ENCODE measurements at regions not wholly inside any gene's neighbourhood (a gene's known extent, or its start where the extent isn't known, plus 50 kb on each side); places are given as distances from the start of the nearest gene placed in this dataset.
A peak's percentile ranks its signal among the peaks of the same experiment; 100 is the strongest.

GRCh38 chr13:74633734-74634133 is 499.5 kb upstream of the KLF12 start:
- ChIA-PET CTCF (no interaction called here), POLR2A (no interaction called here)
- H3K4me3 ChIP-seq (ENCODE audit: low read depth, low read length) = no peak overlapping the region
- no peak for DNase-seq (ENCODE audit: low read depth, low spot score)
- TF ChIP-seq CTCF (IDR thresholded peaks at IDR 0.05; ENCODE audit: insufficient read depth, low read length, missing control alignments) = no peak

DNA sequence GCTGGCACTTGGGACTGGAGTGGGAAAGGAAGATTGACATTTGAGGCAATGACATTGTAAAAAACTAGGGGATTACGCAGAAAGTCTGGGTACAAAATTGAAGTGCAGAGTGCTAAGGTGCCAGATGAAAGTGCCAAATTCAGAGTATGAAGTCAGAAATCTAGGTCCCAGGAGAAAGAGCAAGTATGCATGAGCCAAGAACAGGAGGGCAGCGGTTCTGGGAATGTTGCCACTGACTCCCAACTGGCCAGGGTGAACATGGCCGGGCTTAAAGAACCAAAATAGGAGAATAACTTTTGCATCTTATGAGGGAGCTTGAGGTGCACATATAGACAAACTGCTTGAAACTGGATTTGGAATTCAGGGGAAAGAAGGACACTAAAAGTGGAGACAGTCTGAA is 495.8 kb upstream of the KLF12 start:
- DNase-seq (ENCODE audit: low read depth, low spot score) = no peak
- POLR2A ChIA-PET = no interaction called here
- H3K4me3 ChIP-seq (ENCODE audit: low read depth, low read length) = no peak overlapping the region
- no peak for TF ChIP-seq CTCF (IDR thresholded peaks at IDR 0.05; ENCODE audit: insufficient read depth, low read length, missing control alignments)
- CTCF ChIA-PET = no interaction called here

GRCh38 chr13:74625541-74625940 is 491.3 kb upstream of the KLF12 start:
- peak; percentile 9 for DNase-seq (ENCODE audit: low read depth, low spot score)
- no peak for TF ChIP-seq CTCF (IDR thresholded peaks at IDR 0.05; ENCODE audit: insufficient read depth, low read length, missing control alignments)
- CTCF ChIA-PET = interaction anchor here (1.4 to 2.0 kb wide), 3 partner anchors 12 to 632 kb away, joined by 3 to 7 read pairs (median 4); no protein-coding TSS in a partner anchor

DNA sequence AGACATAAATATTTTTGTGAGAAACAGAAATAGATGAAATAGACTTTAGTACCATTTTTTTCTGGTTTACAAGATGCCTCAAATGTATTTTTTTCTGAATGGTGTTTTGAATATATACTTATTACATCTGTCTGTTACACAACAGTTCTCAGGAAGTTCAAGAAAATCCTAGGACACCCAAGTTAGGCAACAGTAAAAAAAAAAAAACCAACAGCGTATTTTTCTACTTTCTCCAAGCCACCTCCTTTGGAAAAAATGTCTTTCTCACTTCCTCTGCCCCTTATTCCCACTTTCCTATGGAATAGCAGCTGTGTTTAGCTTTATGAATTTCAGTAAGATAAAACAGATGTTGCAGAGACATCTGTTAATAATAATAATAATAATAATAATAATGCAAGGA is 489.6 kb upstream of the KLF12 start:
- ChIA-PET CTCF (interaction anchor here (2.0 kb wide), 1 partner anchor 22 kb away, joined by 4 read pairs; no protein-coding TSS in a partner anchor), POLR2A (no interaction called here)
- no peak for TF ChIP-seq CTCF (IDR thresholded peaks at IDR 0.05; ENCODE audit: insufficient read depth, low read length, missing control alignments)
- no peak for DNase-seq (ENCODE audit: low read depth, low spot score)
- H3K4me3 ChIP-seq (ENCODE audit: low read depth, low read length) = no peak overlapping the region

More at GRCh38 chr13:74625541-74625940, 491.3 kb upstream of the KLF12 start:
- POLR2A ChIA-PET = interaction anchor here (0.6 kb wide), 1 partner anchor 431 kb away, joined by 4 read pairs; no protein-coding TSS in a partner anchor
- no peak overlapping the region for H3K4me3 ChIP-seq (ENCODE audit: low read depth, low read length)

DNA sequence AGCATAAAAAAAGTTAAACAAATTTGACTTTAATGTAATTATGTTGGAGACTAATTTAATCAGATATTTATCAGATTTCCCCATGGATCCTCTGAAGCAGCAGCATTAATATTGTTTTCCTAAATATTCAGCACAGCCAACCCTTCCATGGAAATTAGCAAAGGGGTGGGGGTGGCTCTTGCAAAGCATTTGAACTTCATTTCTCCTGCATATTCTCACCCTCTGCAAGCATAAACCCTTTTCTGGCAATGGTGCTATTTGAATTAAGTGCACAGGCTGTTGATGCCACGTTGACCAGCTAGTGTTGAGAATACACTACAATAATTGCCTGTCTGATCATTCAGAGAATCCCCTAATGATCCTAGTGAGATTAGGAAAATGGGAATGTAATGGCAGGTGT is 488.1 kb upstream of the KLF12 start:
- TF ChIP-seq CTCF (IDR thresholded peaks at IDR 0.05; ENCODE audit: insufficient read depth, low read length, missing control alignments) = no peak
- no peak overlapping the region for H3K4me3 ChIP-seq (ENCODE audit: low read depth, low read length)
- CTCF ChIA-PET = interaction anchor here (1.6 kb wide), 1 partner anchor 11 kb away, joined by 3 read pairs; no protein-coding TSS in a partner anchor
- DNase-seq (ENCODE audit: low read depth, low spot score) = no peak
- POLR2A ChIA-PET = no interaction called here

DNA sequence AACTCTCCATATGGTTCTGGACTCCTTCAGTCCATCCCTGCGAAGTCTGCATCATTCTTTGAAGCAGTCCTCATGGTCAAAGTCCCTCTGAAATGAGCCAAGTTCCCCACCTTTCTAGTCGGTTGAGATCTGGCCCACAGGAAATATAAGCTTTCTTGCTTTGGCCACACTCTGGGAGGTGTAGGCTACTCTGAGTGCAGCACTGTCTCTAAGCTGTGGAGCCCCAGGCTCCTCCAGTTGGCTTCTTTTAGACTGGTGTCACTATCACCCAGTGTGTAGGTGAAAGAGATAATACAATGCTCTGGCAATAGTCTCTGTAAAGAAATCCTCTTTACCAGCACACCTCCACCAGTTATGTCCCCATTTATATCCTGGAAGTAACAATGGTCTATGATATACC is 486.5 kb upstream of the KLF12 start:
- POLR2A ChIA-PET = no interaction called here
- CTCF ChIA-PET = no interaction called here
- DNase-seq (ENCODE audit: low read depth, low spot score) = no peak
- H3K4me3 ChIP-seq (ENCODE audit: low read depth, low read length) = no peak overlapping the region
- no peak for TF ChIP-seq CTCF (IDR thresholded peaks at IDR 0.05; ENCODE audit: insufficient read depth, low read length, missing control alignments)

All from AG04449 (cell line).